DMS 273 treated with DMSO at 0.1 percent for 48 hours (cell line): ENCODE measurements at regions not wholly inside any gene's neighbourhood (a gene's known extent, or its start where the extent isn't known, plus 50 kb on each side); places are given as distances from the start of the nearest gene placed in this dataset.
"Not testable (repeated sequence)": the region's sequence is repeated elsewhere in the genome, so short reads cannot be mapped to it uniquely, and the experiment has no call there.

Source experiments
- DNase-seq: peaks from one replicate; lab custom pipeline; 2025; lab: John Stamatoyannopoulos, UW

- DNase-seq = no peak
Measured at GRCh38 chr13:21879263-21879914, 208.5 kb downstream of the FGF9 start.

DNA sequence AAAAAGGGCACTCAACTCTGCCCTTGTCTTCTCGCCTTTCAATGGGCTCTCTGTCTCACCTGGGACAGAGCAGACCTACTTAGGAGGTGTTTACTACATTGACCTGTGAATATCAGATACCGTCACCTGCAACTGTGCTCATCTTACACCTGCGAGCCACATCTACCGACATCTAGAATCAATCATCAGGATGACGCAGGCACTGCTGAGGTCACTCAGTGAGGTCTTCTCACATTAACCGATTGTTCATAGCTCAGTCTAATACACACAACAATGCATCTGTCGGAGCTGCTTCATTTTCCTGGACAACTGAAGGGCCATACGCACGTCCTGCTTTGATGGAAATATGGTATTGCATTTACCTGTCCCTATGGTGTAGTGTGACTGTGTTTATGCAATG is 211.9 kb downstream of the FGF9 start:
- no peak for DNase-seq

- DNase-seq = no peak
Measured at GRCh38 chr13:21883713-21884112, 212.8 kb downstream of the FGF9 start.

- DNase-seq = no peak
Measured at GRCh38 chr13:21884299-21884909, 213.5 kb downstream of the FGF9 start.

- no peak for DNase-seq
Measured at GRCh38 chr13:21884965-21885567, 214.2 kb downstream of the FGF9 start.

GRCh38 chr13:21885714-21886224 is 214.9 kb downstream of the FGF9 start:
- DNase-seq = no peak

DNA sequence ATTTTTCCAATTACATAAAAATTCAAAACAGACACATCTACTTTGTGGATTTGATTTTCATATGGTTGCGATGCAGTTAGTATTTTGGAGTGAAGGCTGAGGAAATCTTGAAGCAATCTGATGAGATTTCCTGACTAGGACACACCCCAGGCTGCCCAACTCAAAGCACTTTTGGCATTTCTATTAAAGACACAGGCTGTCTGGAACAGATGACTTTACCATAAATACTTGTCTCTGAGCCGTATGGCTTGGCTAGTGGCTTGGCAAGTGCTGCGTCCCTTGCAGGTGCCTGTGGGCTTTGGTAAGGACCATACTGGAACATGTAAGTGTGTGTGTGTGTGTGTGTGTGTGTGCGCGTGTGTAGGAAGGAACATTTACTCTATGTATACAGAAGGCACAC is 218.8 kb downstream of the FGF9 start:
- DNase-seq = no peak

DNA sequence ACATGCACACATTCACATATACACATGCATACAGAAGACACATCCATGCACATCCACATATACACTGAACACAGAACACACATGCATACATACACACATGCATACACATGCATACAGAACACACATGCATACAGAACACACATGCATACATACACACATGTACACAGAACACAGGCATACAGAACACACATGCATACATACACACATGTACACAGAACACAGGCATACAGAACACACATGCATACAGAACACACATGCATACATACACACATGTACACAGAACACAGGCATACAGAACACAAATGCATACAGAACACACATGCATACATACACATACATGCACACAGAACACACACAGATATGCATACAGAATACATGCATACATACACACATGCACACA is 219.3 kb downstream of the FGF9 start:
- not testable (repeated sequence) for DNase-seq

DNA sequence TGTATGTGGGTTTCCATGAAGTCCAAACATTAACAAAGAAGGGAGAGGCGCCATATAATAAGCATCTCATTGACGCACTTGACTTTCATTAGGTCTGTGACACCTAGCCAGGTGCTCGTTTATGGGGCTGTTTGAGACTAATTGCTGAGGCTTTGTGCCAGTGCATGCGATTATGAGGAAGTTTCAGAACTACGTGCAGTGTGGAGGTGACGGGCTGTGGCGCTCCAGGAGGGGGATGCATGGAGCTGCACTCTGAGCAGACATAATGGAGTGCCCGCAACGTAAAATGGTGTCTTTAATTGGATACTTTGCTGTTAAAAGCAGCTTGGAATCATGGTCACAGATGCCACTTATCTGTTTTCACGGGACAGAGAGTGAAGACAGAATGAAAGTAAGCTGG is 223.2 kb downstream of the FGF9 start:
- no peak for DNase-seq

DNA sequence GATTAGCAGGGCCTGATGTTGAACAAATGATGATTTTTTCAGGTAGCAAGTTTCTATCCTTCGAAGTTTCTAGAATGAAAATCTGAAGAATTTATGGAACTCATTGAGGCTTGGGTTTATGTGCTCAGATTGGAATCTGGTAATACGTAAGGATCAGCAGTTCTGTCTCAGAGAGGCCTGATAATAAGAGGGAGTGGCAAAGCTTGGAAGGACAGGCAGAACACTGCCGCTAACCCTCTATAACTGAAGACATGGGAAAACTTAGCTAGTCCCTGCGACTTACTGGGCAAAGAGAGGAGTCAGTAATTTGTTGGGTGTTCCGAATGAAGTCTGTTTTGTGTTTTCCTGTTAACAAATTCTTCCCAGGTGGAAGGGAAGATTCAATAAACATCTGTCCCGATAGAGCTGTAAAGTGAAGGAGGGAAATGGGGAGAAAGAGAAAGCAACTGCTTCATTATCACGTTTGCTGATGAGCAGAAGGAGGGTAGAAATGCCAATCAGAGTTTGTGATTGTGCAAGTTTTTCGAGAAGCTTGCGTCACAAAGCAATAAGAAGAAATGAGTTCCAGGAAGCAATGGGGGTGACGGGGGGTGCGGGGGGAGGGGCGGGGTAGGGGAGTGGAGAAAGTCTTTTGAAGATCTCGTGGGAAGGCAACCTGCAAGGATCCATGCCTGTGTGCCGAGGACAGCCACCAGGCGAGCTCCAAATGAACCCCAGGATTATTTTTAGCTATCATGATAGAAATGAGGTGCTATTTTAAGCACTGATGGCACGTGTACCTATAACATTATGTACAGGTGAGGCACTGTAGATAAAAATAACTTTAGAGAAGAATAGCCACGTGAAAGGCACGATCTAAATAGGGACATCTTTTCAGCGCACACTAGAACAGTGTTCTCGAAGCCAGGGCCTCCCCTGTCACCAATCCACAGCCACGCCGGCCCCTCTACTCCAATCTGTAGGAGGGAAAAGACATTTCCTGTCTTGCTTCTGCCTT is 224.1 kb downstream of the FGF9 start:
- no peak for DNase-seq

GRCh38 chr13:21895779-21896178 is 224.9 kb downstream of the FGF9 start:
- DNase-seq = no peak

DNA sequence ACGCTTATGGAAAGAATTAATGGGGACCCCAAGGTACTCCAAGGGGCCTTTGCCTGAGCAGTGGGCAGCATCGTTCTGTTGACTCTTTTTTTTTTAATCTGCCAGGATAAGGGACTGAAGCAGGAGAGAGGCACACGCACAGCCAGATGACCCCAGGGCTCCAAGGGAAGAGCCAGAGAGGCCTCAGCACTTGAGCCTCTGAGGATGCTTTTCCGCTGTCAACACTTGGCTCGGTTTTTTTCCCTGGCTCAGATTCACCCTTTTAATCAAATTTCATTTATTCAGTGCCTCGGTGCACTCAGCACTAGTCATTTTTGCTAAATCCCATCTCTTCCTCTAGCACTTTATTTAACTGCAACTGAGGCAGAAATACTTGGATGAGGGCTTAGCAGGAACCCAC is 226.3 kb downstream of the FGF9 start:
- DNase-seq = no peak

DNA sequence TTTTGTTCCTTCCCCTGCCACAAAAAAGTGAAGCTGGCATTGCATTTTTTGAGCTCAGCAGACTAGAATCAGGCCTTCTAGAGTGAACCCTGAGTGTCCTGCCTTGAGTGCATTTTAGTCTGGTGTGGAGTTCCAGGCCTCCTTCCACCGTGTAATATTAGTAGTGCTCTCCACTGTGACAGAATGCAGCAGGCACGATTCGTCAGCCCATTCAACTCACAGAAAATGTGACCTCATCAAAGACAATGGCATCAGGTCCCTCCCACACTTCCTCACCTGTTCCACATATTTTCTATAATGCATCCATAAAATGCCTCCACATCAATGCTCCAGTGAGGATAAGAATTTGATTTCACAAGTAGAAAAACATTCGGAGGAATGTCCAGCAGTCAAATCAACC is 227.6 kb downstream of the FGF9 start:
- no peak for DNase-seq

DNA sequence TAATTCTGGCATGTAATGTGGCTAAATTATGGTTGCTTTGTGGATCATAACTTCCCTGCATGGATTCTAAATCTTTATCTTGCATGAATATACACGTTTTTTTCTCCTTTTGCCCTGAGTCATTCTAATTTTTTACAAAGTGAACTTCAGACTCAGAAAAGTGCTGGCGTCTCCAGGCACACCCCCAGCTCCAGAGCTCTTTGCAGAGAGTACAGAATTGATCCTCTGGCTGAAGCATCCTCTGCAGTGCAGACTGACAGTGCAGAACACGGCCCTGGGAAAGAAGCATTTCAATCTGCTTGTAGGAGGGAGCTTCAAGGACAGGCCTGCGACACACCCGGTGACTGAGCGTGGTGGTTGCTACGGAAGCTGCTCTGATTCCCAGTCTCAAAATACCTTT is 228.1 kb downstream of the FGF9 start:
- DNase-seq = no peak

- no peak for DNase-seq
Measured at GRCh38 chr13:21901336-21901735, 230.5 kb downstream of the FGF9 start.

- no peak for DNase-seq
Measured at GRCh38 chr13:21901811-21902708, 231.2 kb downstream of the FGF9 start.

DNA sequence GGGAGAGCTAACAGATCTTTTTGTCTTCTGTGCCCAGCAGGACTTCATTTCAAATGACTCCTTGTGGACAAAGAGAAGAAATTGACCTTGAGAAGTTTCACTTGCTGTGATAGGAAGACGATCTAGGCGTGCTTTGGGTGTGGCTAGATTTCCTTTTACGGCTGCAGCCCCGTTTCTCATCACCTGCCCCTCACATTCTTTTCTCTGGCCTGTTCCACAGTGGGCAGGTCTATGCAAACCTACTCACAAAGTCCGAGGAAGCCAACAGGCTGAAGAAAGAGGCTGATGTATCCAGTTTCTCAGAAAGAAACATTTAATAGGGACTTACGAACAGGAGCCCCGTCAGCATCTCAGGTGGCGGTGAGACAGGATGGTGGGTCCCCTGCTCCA is 231.8 kb downstream of the FGF9 start:
- no peak for DNase-seq

GRCh38 chr13:21905486-21905885 is 234.6 kb downstream of the FGF9 start:
- no peak for DNase-seq

DNA sequence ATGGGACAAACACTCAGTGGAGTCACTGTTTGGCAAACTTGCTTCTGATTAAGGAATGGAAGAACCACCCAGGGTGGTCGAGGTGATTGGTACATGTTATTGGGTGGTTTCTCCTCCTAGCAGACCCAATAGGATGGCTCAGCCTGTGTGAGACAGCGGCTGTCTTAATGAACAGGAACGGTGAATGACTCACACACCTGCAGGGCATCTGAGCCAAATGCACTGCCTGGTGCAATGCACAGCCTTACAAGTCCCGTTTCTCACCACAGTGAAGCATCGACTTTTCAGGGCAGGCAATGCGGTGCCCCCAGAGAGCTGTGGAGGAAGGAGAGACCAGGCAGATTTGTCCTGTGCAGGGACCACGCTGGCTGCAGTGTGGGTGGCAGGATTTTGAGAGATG is 238.5 kb downstream of the FGF9 start:
- DNase-seq = no peak

GRCh38 chr13:21910546-21910945 is 239.7 kb downstream of the FGF9 start:
- no peak for DNase-seq

DNA sequence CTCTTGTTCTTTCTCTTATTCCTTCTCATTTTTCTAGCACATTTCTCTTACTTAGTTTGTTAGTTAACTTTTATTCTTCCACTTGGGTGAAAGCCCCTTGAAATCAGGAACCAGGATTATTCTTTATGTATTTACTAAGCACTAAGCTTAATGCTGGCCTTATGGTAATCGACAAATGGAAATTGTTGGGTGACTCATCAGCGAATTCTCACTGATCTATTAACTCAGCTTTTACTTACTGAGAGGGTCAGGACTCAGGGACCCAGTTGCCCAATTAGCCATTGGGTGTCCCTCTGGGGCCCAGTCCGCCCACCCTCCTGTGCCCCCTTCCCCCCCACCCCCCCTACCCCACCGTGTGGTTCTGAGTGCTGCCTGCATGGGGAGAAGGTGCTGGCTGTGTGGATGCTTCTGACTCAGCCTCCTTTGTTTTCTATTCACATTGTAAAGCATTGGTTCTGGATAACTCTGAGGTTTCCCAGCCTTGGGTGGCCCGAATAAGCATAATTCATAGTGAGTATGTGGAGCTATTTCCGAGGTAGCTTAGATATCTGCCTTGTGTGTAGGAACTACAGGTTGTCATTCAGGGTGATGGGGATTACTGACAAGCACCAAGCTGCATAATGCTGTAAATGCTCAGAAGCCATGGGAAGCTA is 240.9 kb downstream of the FGF9 start:
- no peak for DNase-seq
